ENCODE measurements at regions not wholly inside any gene's neighbourhood (a gene's known extent, or its start where the extent isn't known, plus 50 kb on each side); places are given as distances from the start of the nearest gene placed in this dataset.
A peak's percentile ranks its signal among the peaks of the same experiment; 100 is the strongest.
"Not testable (repeated sequence)": the region's sequence is repeated elsewhere in the genome, so short reads cannot be mapped to it uniquely, and the experiment has no call there.

GRCh38 chr16:35102780-35103403, 1643.5 kb downstream of the TP53TG3F start:
- no peak for ATAC-seq
- DNase-seq (ENCODE audit: low spot score): no peak

- ATAC-seq; DNase-seq (ENCODE audit: low spot score): not testable (repeated sequence)
These were observed 1652.4 kb downstream of the TP53TG3F start for GRCh38 chr16:35111772-35112171.

- ATAC-seq: no peak
These were observed 1672.0 kb downstream of the TP53TG3F start for GRCh38 chr16:35131429-35131828.

GRCh38 chr16:35134471-35134870, 1675.1 kb downstream of the TP53TG3F start:
- DNase-seq (ENCODE audit: low spot score) (no peak), ATAC-seq (no peak)

More at GRCh38 chr16:35131429-35131828, 1672.0 kb downstream of the TP53TG3F start:
- DNase-seq (ENCODE audit: low spot score): no peak

- ATAC-seq (no peak), DNase-seq (ENCODE audit: low spot score) (no peak)
These were observed 1681.0 kb downstream of the TP53TG3F start for GRCh38 chr16:35140293-35140986.

- ATAC-seq (no peak), DNase-seq (ENCODE audit: low spot score) (no peak)
These were observed 1681.9 kb downstream of the TP53TG3F start for GRCh38 chr16:35141303-35141702.

GRCh38 chr16:35142147-35142808, 1682.9 kb downstream of the TP53TG3F start:
- DNase-seq (ENCODE audit: low spot score): no peak

GRCh38 chr16:35142809-35143192, 1683.4 kb downstream of the TP53TG3F start:
- no peak for DNase-seq (ENCODE audit: low spot score)
- no peak for ATAC-seq

More at GRCh38 chr16:35142147-35142808, 1682.9 kb downstream of the TP53TG3F start:
- ATAC-seq: no peak

- ATAC-seq (no peak), DNase-seq (ENCODE audit: low spot score) (no peak)
These were observed 1685.0 kb downstream of the TP53TG3F start for GRCh38 chr16:35144212-35144932.

- ATAC-seq (no peak), DNase-seq (ENCODE audit: low spot score) (no peak)
These were observed 1686.8 kb downstream of the TP53TG3F start for GRCh38 chr16:35146031-35146710.

- DNase-seq (ENCODE audit: low spot score): no peak
- no peak for ATAC-seq
These were observed 1687.5 kb downstream of the TP53TG3F start for GRCh38 chr16:35146723-35147458.

GRCh38 chr16:35147556-35148504, 1688.4 kb downstream of the TP53TG3F start:
- ATAC-seq: no peak
- DNase-seq (ENCODE audit: low spot score): no peak

GRCh38 chr16:35148748-35149147, 1689.3 kb downstream of the TP53TG3F start:
- no peak for DNase-seq (ENCODE audit: low spot score)
- no peak for ATAC-seq

- DNase-seq (ENCODE audit: low spot score): peak; percentile 33
- no peak for ATAC-seq
These were observed 1690.1 kb downstream of the TP53TG3F start for GRCh38 chr16:35149550-35149949.

- ATAC-seq: no peak
- DNase-seq (ENCODE audit: low spot score): peak; percentile 24
These were observed 1691.4 kb downstream of the TP53TG3F start for GRCh38 chr16:35150805-35151312.

- peak; percentile 29 for DNase-seq (ENCODE audit: low spot score)
- no peak for ATAC-seq
These were observed 1692.7 kb downstream of the TP53TG3F start for GRCh38 chr16:35152067-35152627.

- ATAC-seq: no peak
These were observed 1695.2 kb downstream of the TP53TG3F start for GRCh38 chr16:35154627-35155026.

GRCh38 chr16:35157549-35157948, 1698.1 kb downstream of the TP53TG3F start:
- not testable (repeated sequence) for DNase-seq (ENCODE audit: low spot score); ATAC-seq

More at GRCh38 chr16:35154627-35155026, 1695.2 kb downstream of the TP53TG3F start:
- DNase-seq (ENCODE audit: low spot score): no peak

Measured in left lobe of liver (tissue), 2 donors.